Lower leg skin (tissue), 3 donors: ENCODE measurements at regions not wholly inside any gene's neighbourhood (a gene's known extent, or its start where the extent isn't known, plus 50 kb on each side); places are given as distances from the start of the nearest gene placed in this dataset.

Source experiments
- CTCF ChIP-seq, 3 donors: fragments of 450-650 bp; IDR thresholded peaks; one replicate each; pipeline ENCODE4 v1.5.1; 2016; ENCODE audit warnings: antibody characterized with exemption in 3 of 3, mild to moderate bottlenecking in 3 of 3, moderate library complexity in 2 of 3
- POLR2A ChIP-seq, 2 donors: fragments of 450-650 bp; IDR thresholded peaks; one replicate each; pipeline ENCODE4 v1.6.1; 2016 to 2017; ENCODE audit warnings: antibody characterized with exemption in 2 of 2, mild to moderate bottlenecking in 1 of 2, moderate library complexity in 1 of 2

GRCh38 chr12:75746621-75747020 lies 235.2 kb upstream of the KRR1 start:
- TF ChIP-seq CTCF (IDR thresholded peaks at IDR 0.05): no peak
- TF ChIP-seq POLR2A (IDR thresholded peaks at IDR 0.05): no peak
